HG03196 (cell line): ENCODE measurements at regions not wholly inside any gene's neighbourhood (a gene's known extent, or its start where the extent isn't known, plus 50 kb on each side); places are given as distances from the start of the nearest gene placed in this dataset.

Experiments
- ATAC-seq: cut with Tn5 transposase; IDR thresholded peaks from one replicate; pipeline ENCODE4 v1.9.1; 2021; ENCODE audit not compliant: unreplicated experiment

DNA sequence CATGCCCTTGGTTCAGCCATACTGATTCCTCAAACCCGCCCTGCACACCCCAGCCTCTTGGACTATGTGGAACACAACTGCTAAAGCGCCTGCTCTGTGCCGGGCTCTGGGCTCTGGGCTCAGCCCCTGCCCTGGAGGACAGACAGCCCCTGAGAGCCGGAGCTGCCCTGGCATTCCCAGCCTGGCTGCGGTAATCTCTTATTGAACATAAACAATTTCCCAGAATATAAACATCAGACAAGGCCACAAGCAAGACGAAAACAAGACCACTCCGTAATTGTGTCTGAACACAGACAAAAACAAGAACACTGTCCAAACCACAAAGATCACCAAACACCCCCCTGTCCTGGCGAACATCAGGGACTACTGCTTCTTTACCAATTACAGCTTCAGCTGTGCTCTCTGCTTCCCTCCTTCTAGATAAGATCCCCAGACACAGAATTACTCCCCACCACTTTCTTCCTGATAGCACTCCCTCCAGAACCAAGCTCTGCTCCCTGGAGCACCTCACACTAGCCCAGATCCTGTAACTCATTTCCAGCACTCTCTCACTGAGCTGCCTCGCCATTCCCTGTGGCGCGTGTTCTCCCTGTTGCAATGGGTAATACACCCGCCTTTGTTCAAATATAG is 57.1 kb upstream of the TLE3 start:
- no peak for ATAC-seq

- no peak for ATAC-seq
Observed at GRCh38 chr15:70153921-70154717, 56.4 kb upstream of the TLE3 start.

DNA sequence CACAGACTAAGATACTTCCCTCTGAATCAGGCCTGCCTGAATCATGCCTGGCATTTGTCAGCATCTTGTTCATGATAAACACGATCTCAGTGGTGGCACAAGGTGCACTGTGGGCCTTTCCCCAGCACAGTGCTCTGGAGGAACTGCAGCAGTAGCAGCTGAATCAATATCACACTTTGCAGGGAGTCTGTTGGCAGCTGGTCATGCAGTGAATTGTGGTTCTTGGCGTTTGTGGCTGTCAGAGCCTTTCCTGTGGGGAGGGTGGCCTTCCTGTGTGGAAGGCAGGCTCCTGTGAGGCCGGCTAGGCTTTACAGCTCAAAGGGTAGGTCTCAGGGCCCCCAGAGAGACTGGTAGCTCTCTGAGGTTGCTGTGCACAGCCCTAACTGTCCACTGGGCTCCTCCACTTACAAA is 54.4 kb upstream of the TLE3 start:
- no peak for ATAC-seq

DNA sequence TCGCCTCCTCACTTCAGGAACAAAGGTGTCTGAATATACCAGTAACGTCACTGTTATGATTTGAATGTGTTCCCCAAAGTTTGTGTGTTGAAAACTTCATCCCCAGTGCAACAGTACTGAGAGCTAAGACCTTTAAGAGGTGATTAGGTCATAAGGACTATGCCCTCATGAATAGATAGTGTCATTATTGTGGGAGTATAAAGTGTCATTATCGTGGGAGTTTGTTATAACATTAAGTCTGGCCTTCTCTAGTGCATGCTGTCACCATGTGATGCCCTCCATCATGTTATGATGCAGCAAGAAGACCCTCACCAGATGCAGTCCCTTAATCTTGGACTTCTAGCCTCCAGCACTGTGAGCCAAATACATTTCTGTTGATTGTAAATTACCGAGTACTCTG is 53.7 kb upstream of the TLE3 start:
- ATAC-seq = no peak

- ATAC-seq = no peak
Observed at GRCh38 chr15:70151003-70151402, 53.3 kb upstream of the TLE3 start.

GRCh38 chr15:70150405-70150747 is 52.7 kb upstream of the TLE3 start:
- no peak for ATAC-seq

- no peak for ATAC-seq
Observed at GRCh38 chr15:70149667-70150404, 52.1 kb upstream of the TLE3 start.

GRCh38 chr15:70147778-70148177 is 50.1 kb upstream of the TLE3 start:
- no peak for ATAC-seq
